Activated T-cell treated with anti-CD3 and anti-CD28 coated beads, Interleukin-2, amount 50 U/mL, for 4 hours (primary cell): ENCODE measurements at regions not wholly inside any gene's neighbourhood (a gene's known extent, or its start where the extent isn't known, plus 50 kb on each side); places are given as distances from the start of the nearest gene placed in this dataset.

Experiments used
- ATAC-seq, 2 donors: fragments of 200-7000 bp; cut with Tn5 transposase; one replicate each; pipeline ENCODE4 v1.10.0; 2021
- DNase-seq: peaks from one replicate; pipeline ENCODE4 v3.0.0-alpha.2; 2020
- H3K27me3 Mint-ChIP-seq: one replicate; pipeline ENCODE4 v1.8.0; 2021; ENCODE audit warnings: low read depth, mixed read lengths
- H3K36me3 Mint-ChIP-seq: one replicate; pipeline ENCODE4 v1.8.0; 2022; ENCODE audit warnings: mixed read lengths; ENCODE audit not compliant: insufficient read depth
- H3K4me1 Mint-ChIP-seq: one replicate; pipeline ENCODE4 v1.8.0; 2021; ENCODE audit warnings: low read depth, mixed read lengths
- H3K4me3 Mint-ChIP-seq: one replicate; pipeline ENCODE4 v1.8.0; 2021; ENCODE audit warnings: mild to moderate bottlenecking, moderate library complexity, mixed read lengths
- H3K9me3 Mint-ChIP-seq: one replicate; pipeline ENCODE4 v1.8.0; 2021; ENCODE audit warnings: mixed read lengths

GRCh38 chr20:22801528-22801927, 217.2 kb upstream of the FOXA2 start:
- Mint-ChIP-seq H3K4me3 (no peak overlapping the region), H3K9me3 (no peaks in the 10 kb centered on the region)

GRCh38 chr20:22802296-22802695, 217.9 kb upstream of the FOXA2 start:
- ATAC-seq, result no peak

More at GRCh38 chr20:22801528-22801927, 217.2 kb upstream of the FOXA2 start:
- Mint-ChIP-seq H3K4me1 (no peaks in the 10 kb centered on the region), H3K36me3 (no peaks in the 10 kb centered on the region), H3K27me3 (no peaks in the 10 kb centered on the region)
- ATAC-seq (no peak), DNase-seq (no peak)

GRCh38 chr20:22805219-22805618, 220.8 kb upstream of the FOXA2 start:
- Mint-ChIP-seq H3K27me3 (peaks cover 3% of the 10 kb centered on the region), H3K9me3 (no peaks in the 10 kb centered on the region), H3K4me1 (no peaks in the 10 kb centered on the region), H3K4me3 (no peak overlapping the region), H3K36me3 (no peaks in the 10 kb centered on the region)
- ATAC-seq, result no peak
- DNase-seq, result no peak

More at GRCh38 chr20:22802296-22802695, 217.9 kb upstream of the FOXA2 start:
- no peak for DNase-seq
- Mint-ChIP-seq H3K27me3 (no peaks in the 10 kb centered on the region), H3K9me3 (no peaks in the 10 kb centered on the region), H3K36me3 (no peaks in the 10 kb centered on the region), H3K4me1 (no peaks in the 10 kb centered on the region), H3K4me3 (no peak overlapping the region)

GRCh38 chr20:22805996-22806395, 221.6 kb upstream of the FOXA2 start:
- H3K4me1 Mint-ChIP-seq, result no peaks in the 10 kb centered on the region
- ATAC-seq, result no peak

GRCh38 chr20:22807045-22807444, 222.7 kb upstream of the FOXA2 start:
- Mint-ChIP-seq H3K36me3 (no peaks in the 10 kb centered on the region), H3K9me3 (no peaks in the 10 kb centered on the region), H3K4me3 (no peak overlapping the region), H3K27me3 (peaks cover 3% of the 10 kb centered on the region), H3K4me1 (no peaks in the 10 kb centered on the region)
- no peak for ATAC-seq
- DNase-seq, result no peak

More at GRCh38 chr20:22805996-22806395, 221.6 kb upstream of the FOXA2 start:
- Mint-ChIP-seq H3K27me3 (peaks cover 3% of the 10 kb centered on the region), H3K9me3 (no peaks in the 10 kb centered on the region), H3K36me3 (no peaks in the 10 kb centered on the region), H3K4me3 (no peak overlapping the region)
- no peak for DNase-seq

- no peak overlapping the region for H3K4me3 Mint-ChIP-seq
- H3K27me3 Mint-ChIP-seq, result peaks cover 3% of the 10 kb centered on the region
Measured at GRCh38 chr20:22807646-22808244, 223.4 kb upstream of the FOXA2 start.

GRCh38 chr20:22808628-22809027, 224.3 kb upstream of the FOXA2 start:
- H3K4me3 Mint-ChIP-seq, result no peak overlapping the region
- no peaks in the 10 kb centered on the region for H3K9me3 Mint-ChIP-seq
- H3K36me3 Mint-ChIP-seq, result no peaks in the 10 kb centered on the region
- no peak for ATAC-seq
- no peaks in the 10 kb centered on the region for H3K4me1 Mint-ChIP-seq
- DNase-seq, result no peak
- peaks cover 3% of the 10 kb centered on the region for H3K27me3 Mint-ChIP-seq

More at GRCh38 chr20:22807646-22808244, 223.4 kb upstream of the FOXA2 start:
- DNase-seq, result no peak
- Mint-ChIP-seq H3K9me3 (no peaks in the 10 kb centered on the region), H3K36me3 (no peaks in the 10 kb centered on the region), H3K4me1 (no peaks in the 10 kb centered on the region)
- no peak for ATAC-seq

- Mint-ChIP-seq H3K4me3 (no peak overlapping the region), H3K27me3 (peaks cover 3% of the 10 kb centered on the region), H3K9me3 (no peaks in the 10 kb centered on the region), H3K4me1 (no peaks in the 10 kb centered on the region), H3K36me3 (no peaks in the 10 kb centered on the region)
- ATAC-seq (no peak), DNase-seq (no peak)
Measured at GRCh38 chr20:22810030-22810429, 225.1 kb upstream of the SSTR4 start.

GRCh38 chr20:22810626-22811569, 224.2 kb upstream of the SSTR4 start:
- no peak for ATAC-seq
- H3K27me3 Mint-ChIP-seq, result peaks cover 3% of the 10 kb centered on the region

GRCh38 chr20:22814471-22815205, 220.5 kb upstream of the SSTR4 start:
- DNase-seq, result no peak
- no peak for ATAC-seq
- H3K4me1 Mint-ChIP-seq, result no peaks in the 10 kb centered on the region
- H3K36me3 Mint-ChIP-seq, result no peaks in the 10 kb centered on the region
- peaks cover 3% of the 10 kb centered on the region for H3K27me3 Mint-ChIP-seq
- H3K9me3 Mint-ChIP-seq, result no peaks in the 10 kb centered on the region
- no peak overlapping the region for H3K4me3 Mint-ChIP-seq

More at GRCh38 chr20:22810626-22811569, 224.2 kb upstream of the SSTR4 start:
- DNase-seq, result no peak
- Mint-ChIP-seq H3K4me3 (no peak overlapping the region), H3K36me3 (no peaks in the 10 kb centered on the region), H3K4me1 (no peaks in the 10 kb centered on the region), H3K9me3 (no peaks in the 10 kb centered on the region)

- ATAC-seq (no peak), DNase-seq (no peak)
- H3K4me1 Mint-ChIP-seq, result no peaks in the 10 kb centered on the region
- H3K4me3 Mint-ChIP-seq, result no peak overlapping the region
- no peaks in the 10 kb centered on the region for H3K27me3 Mint-ChIP-seq
- H3K36me3 Mint-ChIP-seq, result no peaks in the 10 kb centered on the region
- H3K9me3 Mint-ChIP-seq, result no peaks in the 10 kb centered on the region
Measured at GRCh38 chr20:22815206-22815551, 219.9 kb upstream of the SSTR4 start.

- no peaks in the 10 kb centered on the region for H3K4me1 Mint-ChIP-seq
- H3K36me3 Mint-ChIP-seq, result no peaks in the 10 kb centered on the region
- H3K9me3 Mint-ChIP-seq, result no peaks in the 10 kb centered on the region
- no peak overlapping the region for H3K4me3 Mint-ChIP-seq
- no peak for ATAC-seq
- no peaks in the 10 kb centered on the region for H3K27me3 Mint-ChIP-seq
- no peak for DNase-seq
Measured at GRCh38 chr20:22815603-22816315, 219.4 kb upstream of the SSTR4 start.

- H3K4me3 Mint-ChIP-seq, result no peak overlapping the region
- no peak for DNase-seq
- no peak for ATAC-seq
- no peaks in the 10 kb centered on the region for H3K27me3 Mint-ChIP-seq
- no peaks in the 10 kb centered on the region for H3K9me3 Mint-ChIP-seq
- H3K4me1 Mint-ChIP-seq, result no peaks in the 10 kb centered on the region
- H3K36me3 Mint-ChIP-seq, result no peaks in the 10 kb centered on the region
Measured at GRCh38 chr20:22818636-22819035, 216.5 kb upstream of the SSTR4 start.

GRCh38 chr20:22819112-22819511, 216.0 kb upstream of the SSTR4 start:
- H3K36me3 Mint-ChIP-seq, result no peaks in the 10 kb centered on the region
- no peak overlapping the region for H3K4me3 Mint-ChIP-seq
- no peak for ATAC-seq
- no peaks in the 10 kb centered on the region for H3K27me3 Mint-ChIP-seq
- no peak for DNase-seq
- H3K9me3 Mint-ChIP-seq, result no peaks in the 10 kb centered on the region
- H3K4me1 Mint-ChIP-seq, result no peaks in the 10 kb centered on the region
